Heart left ventricle (tissue), 13 donors: ENCODE measurements at regions not wholly inside any gene's neighbourhood (a gene's known extent, or its start where the extent isn't known, plus 50 kb on each side); places are given as distances from the start of the nearest gene placed in this dataset.

ENCODE experiments used
- CTCF ChIP-seq, 12 donors: fragments of 200-600 bp; sonication (generic) in 4 of 12; IDR thresholded peaks; one replicate each; pipeline versions ENCODE4 v1.5.0 to v1.8.0; 2018 to 2022; ENCODE audit warnings: antibody characterized with exemption in 12 of 12, mild to moderate bottlenecking in 5 of 12
- POLR2A ChIP-seq, 2 donors: fragments of 450-650 bp; IDR thresholded peaks; one replicate each; pipeline ENCODE4 v1.6.1; 2017; ENCODE audit warnings: antibody characterized with exemption in 2 of 2, mild to moderate bottlenecking in 2 of 2, moderate library complexity in 2 of 2
- donor health status: ischemic (EF 13 %, LVEDD 7.1; RV severe dilation, severe dysfunction).
- donor health status: DM: no; HTN: yes; CAD: no.
- donor health status: DM: no; HTN: no; CAD: no.
- donor health status: ischemic (EF 25% LVEDD 6.9; RV normal size, moderate dysfunction).
- donor health status: ischemic (EF 25% LVEDD 5.7; RV mildly dilated, moderate dysfunction).
- donor health status: ischemic (EF 35%, LVEDD 5.7; RV mildly dilated, moderate dysfunction).
- donor health status: nonischemic (EF 11% LVEDD 7.7; RV severe dilation, severe dysfunction).
- donor health status: DM: yes; HTN: yes; CAD: no.
- donor health status: PGD.
- donor health status: ischemic (EF 29% LVEDD 5.4; RV normal size, mild dysfunction).
- donor health status: nonischemic (EF 23%, LVEDD 6.1; RV moderate dilation, normal function).

GRCh38 chr4:83961575-83961974, 425.7 kb downstream of the GPAT3 start:
- TF ChIP-seq CTCF (IDR thresholded peaks at IDR 0.05) (peak in 1 of 12 donors; percentile 21), POLR2A (IDR thresholded peaks at IDR 0.05) (no peak)
